ENCODE measurements at regions not wholly inside any gene's neighbourhood (a gene's known extent, or its start where the extent isn't known, plus 50 kb on each side); places are given as distances from the start of the nearest gene placed in this dataset.

- TF ChIP-seq CTCF (IDR thresholded peaks at IDR 0.05; ENCODE audit: low read depth, low read length) (no peak), POLR2A (IDR thresholded peaks at IDR 0.05; ENCODE audit: extremely low read depth, insufficient read length) (no peak), MYC (IDR thresholded peaks at IDR 0.05; ENCODE audit: low read depth, low read length) (no peak), MAX (IDR thresholded peaks at IDR 0.05; ENCODE audit: low read depth, low read length) (no peak)
Measured at GRCh38 chr9:1440256-1440655, 390.1 kb downstream of the DMRT2 start.

All from NB4 (cell line).